ENCODE measurements at regions not wholly inside any gene's neighbourhood (a gene's known extent, or its start where the extent isn't known, plus 50 kb on each side); places are given as distances from the start of the nearest gene placed in this dataset.
"Not testable (repeated sequence)": the region's sequence is repeated elsewhere in the genome, so short reads cannot be mapped to it uniquely, and the experiment has no call there.

DNA sequence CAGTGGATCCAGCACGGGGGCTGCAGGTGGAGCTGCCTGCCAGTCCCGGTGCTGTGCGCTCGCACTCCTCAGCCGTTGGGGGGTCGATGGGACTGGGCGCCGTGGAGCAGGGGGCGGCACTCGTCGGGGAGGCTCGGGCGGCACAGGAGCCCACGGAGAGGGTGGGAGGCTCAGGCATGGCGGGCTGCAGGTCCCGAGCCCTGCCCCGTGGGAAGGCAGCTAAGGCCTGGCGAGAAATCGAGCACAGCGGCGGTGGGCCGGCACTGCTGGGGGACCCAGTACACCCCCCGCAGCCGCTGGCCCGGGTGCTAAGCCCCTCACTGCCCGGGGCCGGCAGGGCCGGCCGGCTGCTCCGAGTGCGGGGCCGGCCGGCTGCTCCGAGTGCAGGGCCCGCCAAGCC, 52.3 kb upstream of the MARK1 start:
- DNase-seq; H3K36me3 ChIP-seq (replicated peaks; ENCODE audit: control insufficient read depth, insufficient read depth, low read length); H3K4me3 ChIP-seq (ENCODE audit: insufficient read depth, low read depth, low read length); H3K27me3 ChIP-seq (ENCODE audit: control insufficient read depth, insufficient read depth, low read length): not testable (repeated sequence)

DNA sequence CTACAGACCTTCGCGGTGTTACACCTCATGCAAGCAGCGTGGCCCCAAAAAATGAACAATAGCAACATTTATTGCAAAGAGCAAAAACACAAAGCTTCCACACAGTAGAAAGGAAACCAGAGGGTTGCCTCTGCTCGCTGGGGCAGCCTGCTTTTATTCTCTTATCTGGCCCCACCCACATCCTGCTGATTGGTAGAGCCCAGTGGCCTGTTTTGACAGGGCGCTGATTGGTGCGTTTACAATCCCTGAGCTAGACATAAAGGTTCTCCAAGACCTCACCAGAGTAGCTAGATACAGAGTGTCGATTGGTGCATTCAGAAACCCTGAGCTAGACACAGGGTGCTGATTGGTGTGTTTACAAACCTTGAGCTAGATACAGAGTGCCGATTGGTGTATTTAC, 52.8 kb upstream of the MARK1 start:
- DNase-seq; H3K36me3 ChIP-seq (replicated peaks; ENCODE audit: control insufficient read depth, insufficient read depth, low read length); H3K4me3 ChIP-seq (ENCODE audit: insufficient read depth, low read depth, low read length); H3K27me3 ChIP-seq (ENCODE audit: control insufficient read depth, insufficient read depth, low read length): not testable (repeated sequence)

DNA sequence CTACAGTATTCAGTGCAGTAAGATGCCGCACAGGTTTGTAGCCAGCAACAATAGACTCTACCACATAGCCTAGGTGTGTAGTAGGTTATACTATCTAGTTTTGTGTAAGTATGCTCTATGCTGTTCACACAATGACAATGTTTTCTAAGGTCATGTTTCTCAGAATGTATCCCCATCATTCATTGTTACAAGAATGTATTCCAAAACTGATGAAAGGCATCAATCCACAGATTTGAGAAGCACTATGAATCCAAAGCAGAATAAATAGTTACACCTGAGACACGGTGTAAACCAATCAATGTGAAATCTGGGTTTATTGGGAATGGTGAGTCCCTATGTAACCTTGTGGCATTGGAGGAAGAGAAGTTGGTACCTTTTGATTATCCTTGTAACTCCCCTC, 54.5 kb upstream of the MARK1 start:
- no peaks in the 10 kb centered on the region for H3K27me3 ChIP-seq (ENCODE audit: control insufficient read depth, insufficient read depth, low read length)
- DNase-seq: no peak
- no peak overlapping the region for H3K4me3 ChIP-seq (ENCODE audit: insufficient read depth, low read depth, low read length)
- H3K36me3 ChIP-seq (replicated peaks; ENCODE audit: control insufficient read depth, insufficient read depth, low read length): no peaks in the 10 kb centered on the region

DNA sequence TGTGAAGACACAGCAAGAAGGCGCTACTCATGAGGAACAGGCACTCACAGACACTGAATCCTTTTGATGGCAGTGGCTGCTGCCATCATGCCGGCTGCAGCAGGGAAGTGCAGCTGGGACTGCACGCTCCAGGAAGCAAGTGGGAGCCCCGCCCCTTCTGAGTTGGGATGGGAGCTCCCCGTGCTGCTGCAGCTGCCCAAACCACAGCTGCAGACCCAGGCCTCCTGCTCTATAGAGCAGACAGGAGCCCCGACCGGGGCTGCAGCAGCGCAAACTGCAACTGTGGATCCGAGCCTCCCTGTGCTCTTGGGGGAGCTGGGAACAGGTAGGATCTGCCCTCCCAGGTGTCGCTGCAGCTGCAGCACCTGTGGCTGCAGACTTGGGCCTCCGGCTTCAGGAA, 65.2 kb upstream of the MARK1 start:
- Histone ChIP-seq H3K27me3 (ENCODE audit: control insufficient read depth, insufficient read depth, low read length) (no peaks in the 10 kb centered on the region), H3K4me3 (ENCODE audit: insufficient read depth, low read depth, low read length) (no peak overlapping the region), H3K36me3 (replicated peaks; ENCODE audit: control insufficient read depth, insufficient read depth, low read length) (no peaks in the 10 kb centered on the region; the same call in 1 of the 2 replicates)
- peak; percentile 79 for DNase-seq

DNA sequence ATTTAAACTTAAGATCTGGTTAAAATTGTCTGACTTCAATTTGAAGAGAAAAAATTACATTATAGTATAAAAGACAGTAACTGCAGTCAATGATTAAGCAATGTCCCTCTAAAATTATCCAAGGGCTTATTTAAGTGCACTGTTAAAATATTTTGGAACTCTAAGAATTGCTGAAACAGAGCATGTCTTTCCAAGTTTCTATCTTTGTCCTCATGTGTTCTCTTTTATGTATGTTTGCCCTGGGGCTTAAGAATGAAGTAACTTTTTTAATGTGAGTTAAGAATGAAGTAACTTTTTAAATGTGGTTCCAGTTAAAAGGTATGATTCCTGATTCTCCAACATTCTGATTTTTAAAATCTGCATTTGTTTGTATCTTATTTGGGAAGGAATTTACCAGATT, 69.0 kb upstream of the MARK1 start:
- H3K27me3 ChIP-seq (ENCODE audit: control insufficient read depth, insufficient read depth, low read length): no peaks in the 10 kb centered on the region
- H3K36me3 ChIP-seq (replicated peaks; ENCODE audit: control insufficient read depth, insufficient read depth, low read length): no peaks in the 10 kb centered on the region; the same call in 1 of the 2 replicates
- no peak for DNase-seq
- H3K4me3 ChIP-seq (ENCODE audit: insufficient read depth, low read depth, low read length): no peak overlapping the region

GRCh38 chr1:220457957-220458609, 69.9 kb upstream of the MARK1 start:
- H3K4me3 ChIP-seq (ENCODE audit: insufficient read depth, low read depth, low read length): no peak overlapping the region
- no peaks in the 10 kb centered on the region for H3K27me3 ChIP-seq (ENCODE audit: control insufficient read depth, insufficient read depth, low read length)
- no peak for DNase-seq
- no peaks in the 10 kb centered on the region for H3K36me3 ChIP-seq (replicated peaks; ENCODE audit: control insufficient read depth, insufficient read depth, low read length)

- no peak overlapping the region for H3K4me3 ChIP-seq (ENCODE audit: insufficient read depth, low read depth, low read length)
- DNase-seq: no peak
- H3K27me3 ChIP-seq (ENCODE audit: control insufficient read depth, insufficient read depth, low read length): no peaks in the 10 kb centered on the region
- no peaks in the 10 kb centered on the region for H3K36me3 ChIP-seq (replicated peaks; ENCODE audit: control insufficient read depth, insufficient read depth, low read length)
Observed at GRCh38 chr1:220455559-220455958, 72.4 kb upstream of the MARK1 start.

DNA sequence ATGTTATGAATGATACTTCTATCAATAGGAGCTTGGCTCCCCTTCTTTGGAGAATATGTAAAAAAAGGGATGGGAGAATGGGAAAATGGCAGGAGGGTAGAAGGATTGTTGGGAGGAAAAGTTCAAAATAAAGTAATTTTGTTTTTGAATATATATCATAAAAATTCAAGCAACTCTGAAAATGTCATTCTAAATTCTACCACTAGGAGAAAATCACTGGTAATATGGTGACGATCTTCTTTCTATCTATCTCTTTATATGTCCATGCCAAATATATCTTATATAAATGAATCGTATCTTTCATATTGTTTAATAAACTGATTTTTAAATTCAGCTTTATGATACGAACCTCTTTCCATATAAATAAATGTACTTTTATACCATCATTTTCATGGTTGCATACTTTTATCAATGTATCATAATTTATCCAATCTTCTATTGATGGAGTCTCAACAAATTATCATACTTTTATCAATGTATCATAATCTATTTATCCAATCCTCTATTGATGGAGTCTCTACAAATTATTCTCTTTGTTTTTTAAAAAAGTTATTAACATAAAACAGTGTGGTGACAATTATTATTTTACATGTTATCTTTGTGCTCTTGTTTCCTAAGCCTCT, 73.7 kb upstream of the MARK1 start:
- Histone ChIP-seq H3K36me3 (replicated peaks; ENCODE audit: control insufficient read depth, insufficient read depth, low read length) (no peaks in the 10 kb centered on the region), H3K27me3 (ENCODE audit: control insufficient read depth, insufficient read depth, low read length) (no peaks in the 10 kb centered on the region), H3K4me3 (ENCODE audit: insufficient read depth, low read depth, low read length) (no peak overlapping the region)
- DNase-seq: no peak

DNA sequence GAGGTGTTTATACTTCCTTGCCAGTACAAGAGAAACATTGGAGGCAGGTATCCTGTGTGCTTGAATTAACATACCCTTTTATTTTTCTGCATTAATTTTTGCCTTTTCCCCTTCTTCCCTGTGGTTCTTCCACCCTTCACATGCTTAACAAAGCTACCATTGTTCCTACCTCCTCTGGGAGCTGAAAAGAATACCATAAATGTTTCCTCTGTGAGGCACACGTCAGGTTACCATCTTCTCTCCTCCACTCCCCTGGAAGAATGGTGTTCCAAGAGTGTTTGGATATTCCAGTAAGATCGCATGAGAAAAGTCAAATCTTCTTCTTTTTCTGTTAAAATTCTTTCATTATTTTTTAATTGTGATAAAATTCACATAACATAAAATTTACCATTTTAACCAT, 74.6 kb upstream of the MARK1 start:
- Histone ChIP-seq H3K4me3 (ENCODE audit: insufficient read depth, low read depth, low read length) (no peak overlapping the region), H3K36me3 (replicated peaks; ENCODE audit: control insufficient read depth, insufficient read depth, low read length) (no peaks in the 10 kb centered on the region), H3K27me3 (ENCODE audit: control insufficient read depth, insufficient read depth, low read length) (no peaks in the 10 kb centered on the region)
- no peak for DNase-seq

GRCh38 chr1:220451532-220451931, 76.4 kb upstream of the MARK1 start:
- no peaks in the 10 kb centered on the region for H3K36me3 ChIP-seq (replicated peaks; ENCODE audit: control insufficient read depth, insufficient read depth, low read length)
- H3K4me3 ChIP-seq (ENCODE audit: insufficient read depth, low read depth, low read length): no peak overlapping the region
- DNase-seq: no peak
- H3K27me3 ChIP-seq (ENCODE audit: control insufficient read depth, insufficient read depth, low read length): no peaks in the 10 kb centered on the region

GRCh38 chr1:220450927-220451326, 77.0 kb upstream of the MARK1 start:
- Histone ChIP-seq H3K4me3 (ENCODE audit: insufficient read depth, low read depth, low read length) (no peak overlapping the region), H3K36me3 (replicated peaks; ENCODE audit: control insufficient read depth, insufficient read depth, low read length) (no peaks in the 10 kb centered on the region), H3K27me3 (ENCODE audit: control insufficient read depth, insufficient read depth, low read length) (no peaks in the 10 kb centered on the region)
- no peak for DNase-seq

DNA sequence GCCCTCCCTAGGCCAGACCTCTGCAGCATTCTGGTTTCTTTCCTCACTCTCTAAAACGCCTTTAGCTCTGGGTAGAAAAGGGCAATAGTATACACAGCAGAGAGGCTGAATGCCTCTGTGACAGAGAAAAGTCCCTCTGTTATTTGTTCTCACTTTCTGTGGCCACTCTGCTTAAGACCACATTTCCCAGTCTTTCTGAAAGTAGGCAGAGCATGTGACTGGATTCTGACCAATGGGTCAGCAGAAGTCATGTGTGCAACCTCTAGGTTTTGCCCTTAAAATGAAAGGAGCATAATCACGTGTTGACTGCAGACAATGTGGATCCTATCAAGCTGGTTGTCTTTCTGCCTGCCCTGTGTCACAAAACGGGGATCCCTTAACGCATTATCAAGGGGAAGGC, 79.7 kb upstream of the MARK1 start:
- H3K27me3 ChIP-seq (ENCODE audit: control insufficient read depth, insufficient read depth, low read length): no peaks in the 10 kb centered on the region
- H3K36me3 ChIP-seq (replicated peaks; ENCODE audit: control insufficient read depth, insufficient read depth, low read length): no peaks in the 10 kb centered on the region
- no peak overlapping the region for H3K4me3 ChIP-seq (ENCODE audit: insufficient read depth, low read depth, low read length)
- DNase-seq: no peak

DNA sequence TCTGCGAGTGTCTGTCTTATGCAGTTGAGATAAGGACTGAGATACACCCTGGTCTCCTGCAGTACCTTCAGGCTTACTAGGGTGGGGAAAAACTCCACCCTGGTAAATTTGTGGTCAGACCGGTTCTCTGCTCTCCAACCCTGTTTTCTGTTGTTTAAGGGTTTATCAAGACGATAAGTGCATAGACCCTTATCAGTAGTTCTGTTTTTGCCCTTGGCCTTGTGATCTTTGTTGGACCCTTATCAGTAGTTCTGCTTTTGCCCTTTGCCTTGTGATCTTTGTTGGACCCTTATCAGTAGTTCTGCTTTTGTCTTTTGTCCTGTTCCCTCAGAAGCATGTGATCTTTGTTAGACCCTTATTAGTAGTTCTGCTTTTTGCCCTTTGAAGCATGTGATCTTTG, 83.3 kb upstream of the MARK1 start:
- not testable (repeated sequence) for H3K27me3 ChIP-seq (ENCODE audit: control insufficient read depth, insufficient read depth, low read length); H3K4me3 ChIP-seq (ENCODE audit: insufficient read depth, low read depth, low read length); DNase-seq; H3K36me3 ChIP-seq (replicated peaks; ENCODE audit: control insufficient read depth, insufficient read depth, low read length)

DNA sequence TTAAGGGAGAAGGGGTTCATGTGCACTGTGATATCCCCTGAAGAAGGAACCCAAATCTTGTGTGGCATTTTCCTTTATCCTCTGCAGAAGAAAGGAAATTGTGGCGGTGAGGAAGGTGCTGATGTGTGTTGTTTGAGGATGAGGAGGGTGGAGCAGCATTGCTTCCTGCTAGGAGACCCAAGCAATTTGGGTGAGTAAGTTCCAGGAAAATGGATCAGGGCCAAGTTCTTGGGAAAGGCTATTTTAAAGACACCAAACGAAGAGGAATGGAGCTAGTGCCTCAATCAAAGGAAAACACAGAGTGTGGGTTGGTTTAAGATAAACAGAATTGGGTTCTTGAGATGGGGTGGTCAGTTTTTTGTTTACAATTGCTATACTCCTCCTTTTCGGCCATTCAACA, 86.7 kb upstream of the MARK1 start:
- Histone ChIP-seq H3K36me3 (replicated peaks; ENCODE audit: control insufficient read depth, insufficient read depth, low read length) (no peaks in the 10 kb centered on the region), H3K4me3 (ENCODE audit: insufficient read depth, low read depth, low read length) (no peak overlapping the region), H3K27me3 (ENCODE audit: control insufficient read depth, insufficient read depth, low read length) (no peaks in the 10 kb centered on the region)
- DNase-seq: no peak

- DNase-seq: no peak
Observed at GRCh38 chr1:220438741-220439140, 89.2 kb upstream of the MARK1 start.

DNA sequence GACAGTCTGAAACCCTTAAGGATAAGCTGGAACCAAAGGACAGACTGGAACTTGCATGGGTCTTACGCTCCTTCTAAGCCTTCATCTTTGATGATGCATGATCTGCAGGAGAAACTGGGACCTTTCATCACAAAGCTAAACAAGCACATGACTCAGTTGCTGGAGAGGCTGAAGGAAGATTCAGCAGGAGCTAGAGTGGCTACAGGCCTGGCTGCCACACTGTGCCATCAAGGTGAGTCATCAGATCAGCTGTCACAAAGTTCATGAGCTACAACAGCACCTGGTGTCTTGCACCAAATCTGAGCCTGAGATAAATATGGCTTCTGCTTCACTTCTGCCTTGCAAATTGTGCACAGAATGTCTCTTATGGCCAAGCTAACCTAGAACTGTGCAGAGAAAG, 95.5 kb upstream of the MARK1 start:
- DNase-seq: no peak
- Histone ChIP-seq H3K4me3 (ENCODE audit: insufficient read depth, low read depth, low read length) (no peak overlapping the region), H3K27me3 (ENCODE audit: control insufficient read depth, insufficient read depth, low read length) (no peaks in the 10 kb centered on the region), H3K36me3 (replicated peaks; ENCODE audit: control insufficient read depth, insufficient read depth, low read length) (no peaks in the 10 kb centered on the region)

More at GRCh38 chr1:220438741-220439140, 89.2 kb upstream of the MARK1 start:
- no peaks in the 10 kb centered on the region for H3K36me3 ChIP-seq (replicated peaks; ENCODE audit: control insufficient read depth, insufficient read depth, low read length)
- H3K4me3 ChIP-seq (ENCODE audit: insufficient read depth, low read depth, low read length): no peak overlapping the region
- H3K27me3 ChIP-seq (ENCODE audit: control insufficient read depth, insufficient read depth, low read length): no peaks in the 10 kb centered on the region

Measured in H7 (cell line).